KMS-11 (cell line): ENCODE measurements at regions not wholly inside any gene's neighbourhood (a gene's known extent, or its start where the extent isn't known, plus 50 kb on each side); places are given as distances from the start of the nearest gene placed in this dataset.

Experiments used
- H2AFZ ChIP-seq: fragments of 200-600 bp; sonication (generic); 2 replicates; pipeline ENCODE4 v1.6.1; 2016; ENCODE audit warnings: antibody characterized with exemption, mixed run types, low read depth
- H3K27ac ChIP-seq: fragments of 200-600 bp; sonication (generic); 2 replicates; pipeline ENCODE4 v1.6.1; 2016; ENCODE audit warnings: mild to moderate bottlenecking, mixed run types
- H3K27me3 ChIP-seq: fragments of 200-600 bp; sonication (generic); 2 replicates; pipeline ENCODE4 v1.6.1; 2017; ENCODE audit warnings: mild to moderate bottlenecking, low read depth, mixed run types, moderate library complexity; ENCODE audit not compliant: insufficient read depth
- H3K36me3 ChIP-seq: fragments of 200-600 bp; sonication (generic); 2 replicates; pipeline ENCODE4 v1.6.1; 2017; ENCODE audit warnings: mild to moderate bottlenecking, mixed run types; ENCODE audit not compliant: insufficient read depth
- H3K4me1 ChIP-seq: fragments of 200-600 bp; sonication (generic); 2 replicates; pipeline ENCODE4 v1.6.1; 2016; ENCODE audit warnings: mild to moderate bottlenecking, low read depth, mixed run types; ENCODE audit not compliant: poor library complexity, severe bottlenecking
- H3K4me2 ChIP-seq: fragments of 200-600 bp; sonication (generic); 2 replicates; pipeline ENCODE4 v1.7.0; 2016; ENCODE audit warnings: mild to moderate bottlenecking, mixed run types
- H3K4me3 ChIP-seq: fragments of 200-600 bp; sonication (generic); IDR thresholded peaks from 2 replicates; pipeline ENCODE4 v1.6.1; 2017; ENCODE audit warnings: low read depth, low read length, mixed read lengths; ENCODE audit not compliant: insufficient read depth
- H3K79me2 ChIP-seq: fragments of 200-600 bp; sonication (generic); 2 replicates; pipeline ENCODE4 v1.6.1; 2016; ENCODE audit warnings: low read depth, mixed run types; ENCODE audit not compliant: insufficient read depth
- H3K9ac ChIP-seq: fragments of 200-600 bp; sonication (generic); 2 replicates; pipeline ENCODE4 v1.6.1; 2016; ENCODE audit warnings: mild to moderate bottlenecking, mixed run types
- H4K20me1 ChIP-seq: fragments of 200-600 bp; sonication (generic); 2 replicates; pipeline ENCODE4 v1.6.1; 2016; ENCODE audit warnings: mild to moderate bottlenecking, mixed run types; ENCODE audit not compliant: insufficient read depth
- CTCF ChIP-seq: fragments of 200-600 bp; sonication (generic); conservative IDR thresholded peaks from 2 replicates; pipeline ENCODE4 v1.6.1; 2017; ENCODE audit warnings: low read depth, mild to moderate bottlenecking, antibody characterized with exemption, low read length, moderate library complexity, mixed read lengths

- Histone ChIP-seq H3K27ac (no peak overlapping the region), H2AFZ (no peak overlapping the region), H3K4me2 (no peak overlapping the region), H4K20me1 (no peaks in the 10 kb centered on the region), H3K4me1 (no peaks in the 10 kb centered on the region), H3K79me2 (no peaks in the 10 kb centered on the region), H3K4me3 (no peak overlapping the region), H3K9ac (no peak overlapping the region), H3K36me3 (no peaks in the 10 kb centered on the region), H3K27me3 (no peaks in the 10 kb centered on the region)
- no peak for TF ChIP-seq CTCF
These were observed 194.4 kb downstream of the GATA3 start for GRCh38 chr10:8248868-8249267.

- Histone ChIP-seq H3K9ac (no peak overlapping the region), H3K79me2 (no peaks in the 10 kb centered on the region)
- TF ChIP-seq CTCF, result no peak
These were observed 199.9 kb downstream of the GATA3 start for GRCh38 chr10:8254350-8254749.

GRCh38 chr10:8255301-8255700 lies 200.8 kb downstream of the GATA3 start:
- TF ChIP-seq CTCF, result no peak
- no peaks in the 10 kb centered on the region for H3K79me2 ChIP-seq
- H3K27me3 ChIP-seq, result no peaks in the 10 kb centered on the region
- H3K4me1 ChIP-seq, result no peaks in the 10 kb centered on the region
- no peak overlapping the region for H3K4me2 ChIP-seq
- H3K4me3 ChIP-seq, result no peak overlapping the region
- no peak overlapping the region for H3K9ac ChIP-seq
- H3K36me3 ChIP-seq, result no peaks in the 10 kb centered on the region
- H4K20me1 ChIP-seq, result no peaks in the 10 kb centered on the region
- no peak overlapping the region for H3K27ac ChIP-seq
- no peak overlapping the region for H2AFZ ChIP-seq

More at GRCh38 chr10:8254350-8254749, 199.9 kb downstream of the GATA3 start:
- Histone ChIP-seq H3K36me3 (no peaks in the 10 kb centered on the region), H4K20me1 (no peaks in the 10 kb centered on the region), H3K27me3 (no peaks in the 10 kb centered on the region), H3K4me3 (no peak overlapping the region), H2AFZ (no peak overlapping the region), H3K4me2 (no peak overlapping the region), H3K4me1 (no peaks in the 10 kb centered on the region), H3K27ac (no peak overlapping the region)

GRCh38 chr10:8260645-8261044 lies 206.2 kb downstream of the GATA3 start:
- no peaks in the 10 kb centered on the region for H3K79me2 ChIP-seq
- H3K9ac ChIP-seq, result no peak overlapping the region
- H3K27me3 ChIP-seq, result no peaks in the 10 kb centered on the region
- no peaks in the 10 kb centered on the region for H4K20me1 ChIP-seq
- H3K4me2 ChIP-seq, result no peak overlapping the region
- TF ChIP-seq CTCF, result no peak
- H2AFZ ChIP-seq, result no peak overlapping the region
- H3K4me1 ChIP-seq, result no peaks in the 10 kb centered on the region
- H3K27ac ChIP-seq, result no peak overlapping the region
- H3K36me3 ChIP-seq, result no peaks in the 10 kb centered on the region
- H3K4me3 ChIP-seq, result no peak overlapping the region

- Histone ChIP-seq H3K4me3 (no peak overlapping the region), H3K36me3 (no peaks in the 10 kb centered on the region), H3K9ac (no peak overlapping the region), H3K27me3 (no peaks in the 10 kb centered on the region), H3K4me1 (no peaks in the 10 kb centered on the region), H2AFZ (no peak overlapping the region), H4K20me1 (no peaks in the 10 kb centered on the region), H3K4me2 (no peak overlapping the region), H3K79me2 (no peaks in the 10 kb centered on the region), H3K27ac (no peak overlapping the region)
- no peak for TF ChIP-seq CTCF
These were observed 207.8 kb downstream of the GATA3 start for GRCh38 chr10:8262317-8262716.
